HG02798 (cell line): ENCODE measurements at regions not wholly inside any gene's neighbourhood (a gene's known extent, or its start where the extent isn't known, plus 50 kb on each side); places are given as distances from the start of the nearest gene placed in this dataset.

Source experiments
- ATAC-seq: cut with Tn5 transposase; IDR thresholded peaks from one replicate; pipeline ENCODE4 v1.9.1; 2021; ENCODE audit warnings: mild to moderate bottlenecking; ENCODE audit not compliant: unreplicated experiment, poor library complexity

- ATAC-seq = no peak
Observed at GRCh38 chr4:151960449-151961230, 199.8 kb upstream of the GATB start.

GRCh38 chr4:151957153-151957552 is 196.3 kb upstream of the GATB start:
- ATAC-seq = no peak

- ATAC-seq = no peak
Observed at GRCh38 chr4:151955721-151956380, 195.0 kb upstream of the GATB start.

- ATAC-seq = no peak
Observed at GRCh38 chr4:151953795-151954372, 193.1 kb upstream of the GATB start.

- ATAC-seq = no peak
Observed at GRCh38 chr4:151953312-151953711, 192.5 kb upstream of the GATB start.

GRCh38 chr4:151952711-151953254 is 192.0 kb upstream of the GATB start:
- no peak for ATAC-seq

- ATAC-seq = no peak
Observed at GRCh38 chr4:151952137-151952536, 191.3 kb upstream of the GATB start.

GRCh38 chr4:151951671-151952050 is 190.9 kb upstream of the GATB start:
- no peak for ATAC-seq

GRCh38 chr4:151950993-151951670 is 190.3 kb upstream of the GATB start:
- no peak for ATAC-seq

- no peak for ATAC-seq
Observed at GRCh38 chr4:151948351-151949016, 187.7 kb upstream of the GATB start.

GRCh38 chr4:151946718-151947117 is 185.9 kb upstream of the GATB start:
- no peak for ATAC-seq

- ATAC-seq = no peak
Observed at GRCh38 chr4:151942971-151943370, 182.2 kb upstream of the GATB start.

- no peak for ATAC-seq
Observed at GRCh38 chr4:151940926-151941617, 180.3 kb upstream of the GATB start.

GRCh38 chr4:151940291-151940690 is 179.5 kb upstream of the GATB start:
- ATAC-seq = no peak

- no peak for ATAC-seq
Observed at GRCh38 chr4:151939670-151940069, 178.9 kb upstream of the GATB start.

GRCh38 chr4:151935411-151935810 is 174.6 kb upstream of the GATB start:
- ATAC-seq = no peak

GRCh38 chr4:151934766-151935165 is 174.0 kb upstream of the GATB start:
- no peak for ATAC-seq

- no peak for ATAC-seq
Observed at GRCh38 chr4:151933122-151933827, 172.5 kb upstream of the GATB start.

- ATAC-seq = no peak
Observed at GRCh38 chr4:151931563-151931962, 170.8 kb upstream of the GATB start.
